Transverse colon (tissue), 4 donors: ENCODE measurements at regions not wholly inside any gene's neighbourhood (a gene's known extent, or its start where the extent isn't known, plus 50 kb on each side); places are given as distances from the start of the nearest gene placed in this dataset.

Experiments used
- EP300 ChIP-seq: sonication (generic); formaldehyde crosslinking; IDR thresholded peaks from one replicate; pipeline ENCODE4 v1.6.1; 2017; ENCODE audit warnings: antibody characterized with exemption, low read depth
- POLR2A ChIP-seq: fragments of 450-650 bp; IDR thresholded peaks from one replicate; pipeline ENCODE4 v1.6.1; 2016; ENCODE audit warnings: antibody characterized with exemption, mild to moderate bottlenecking, moderate library complexity
- POLR2AphosphoS5 ChIP-seq, 3 donors: sonication (generic); formaldehyde crosslinking; IDR thresholded peaks; one replicate each; pipeline ENCODE4 v1.6.1; 2016; ENCODE audit warnings: antibody characterized with exemption in 3 of 3
- TF ChIP-seq, protein P1 (sequence below), 5 experiments: fragments of 200-600 bp in 3 of 5; fragments of 450-650 bp in 2 of 5; sonication (generic) in 3 of 5; IDR thresholded peaks; 1 replicate in 2 of 5; 2 replicates in 3 of 5; pipeline ENCODE4 v1.5.1; 2016 to 2017; ENCODE audit warnings: antibody characterized with exemption in 5 of 5, inconsistent platforms in 3 of 5, mild to moderate bottlenecking in 2 of 5, moderate library complexity in 1 of 5

DNA sequence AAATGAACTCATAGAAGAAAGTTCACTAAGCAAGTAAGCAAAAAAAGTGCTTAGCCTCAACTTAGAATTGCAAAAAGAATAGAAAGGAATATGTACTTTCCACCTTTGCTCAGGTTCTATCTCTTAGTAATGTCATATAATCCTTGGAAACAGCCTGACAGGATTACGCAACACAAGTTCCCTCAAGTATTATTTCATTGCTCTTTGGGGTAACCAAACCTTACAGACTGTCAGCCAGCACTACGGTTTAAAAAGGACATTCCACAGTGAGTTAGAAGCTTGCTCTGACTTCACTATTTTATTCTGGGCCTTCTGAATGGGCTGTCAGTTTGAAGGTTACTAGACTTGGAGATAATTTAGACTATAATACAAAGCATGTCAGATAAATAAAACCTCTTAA lies 264.0 kb downstream of the ATXN7L3B start:
- TF ChIP-seq POLR2A (no peak), EP300 (no peak), POLR2AphosphoS5 (IDR thresholded peaks at IDR 0.05) (no peak)
- TF ChIP-seq, protein P1, sequence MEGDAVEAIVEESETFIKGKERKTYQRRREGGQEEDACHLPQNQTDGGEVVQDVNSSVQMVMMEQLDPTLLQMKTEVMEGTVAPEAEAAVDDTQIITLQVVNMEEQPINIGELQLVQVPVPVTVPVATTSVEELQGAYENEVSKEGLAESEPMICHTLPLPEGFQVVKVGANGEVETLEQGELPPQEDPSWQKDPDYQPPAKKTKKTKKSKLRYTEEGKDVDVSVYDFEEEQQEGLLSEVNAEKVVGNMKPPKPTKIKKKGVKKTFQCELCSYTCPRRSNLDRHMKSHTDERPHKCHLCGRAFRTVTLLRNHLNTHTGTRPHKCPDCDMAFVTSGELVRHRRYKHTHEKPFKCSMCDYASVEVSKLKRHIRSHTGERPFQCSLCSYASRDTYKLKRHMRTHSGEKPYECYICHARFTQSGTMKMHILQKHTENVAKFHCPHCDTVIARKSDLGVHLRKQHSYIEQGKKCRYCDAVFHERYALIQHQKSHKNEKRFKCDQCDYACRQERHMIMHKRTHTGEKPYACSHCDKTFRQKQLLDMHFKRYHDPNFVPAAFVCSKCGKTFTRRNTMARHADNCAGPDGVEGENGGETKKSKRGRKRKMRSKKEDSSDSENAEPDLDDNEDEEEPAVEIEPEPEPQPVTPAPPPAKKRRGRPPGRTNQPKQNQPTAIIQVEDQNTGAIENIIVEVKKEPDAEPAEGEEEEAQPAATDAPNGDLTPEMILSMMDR (IDR thresholded peaks at IDR 0.05) = no peak
